B cell (primary cell): ENCODE measurements at regions not wholly inside any gene's neighbourhood (a gene's known extent, or its start where the extent isn't known, plus 50 kb on each side); places are given as distances from the start of the nearest gene placed in this dataset.
"Not testable (repeated sequence)": the region's sequence is repeated elsewhere in the genome, so short reads cannot be mapped to it uniquely, and the experiment has no call there.

Source experiments
- ATAC-seq: fragments of 200-7000 bp; cut with Tn5 transposase; one replicate; pipeline ENCODE4 v1.10.0; 2021; ENCODE audit warnings: low read depth, mild to moderate bottlenecking, moderate number of reproducible peaks, moderate library complexity
- CTCF ChIA-PET: fragments of 350-600 bp; sonication (Branson Sonifier 250); formaldehyde crosslinking; loops from one replicate; lab custom pipeline; 2021; ENCODE audit warnings: antibody characterized with exemption, inconsistent platforms; lab: Charles Lee
- POLR2A ChIA-PET: fragments of 350-600 bp; sonication (Branson Sonifier 250); formaldehyde crosslinking; loops from one replicate; lab custom pipeline; 2021; ENCODE audit warnings: antibody characterized with exemption; lab: Charles Lee
- DNase-seq: peaks from one replicate; pipeline ENCODE4 v3.0.0; 2013
- H2AFZ ChIP-seq: 2 replicates; pipeline ENCODE4 v1.6.1; 2012; ENCODE audit warnings: mild to moderate bottlenecking, low read depth, low read length; ENCODE audit not compliant: insufficient read depth, poor library complexity, severe bottlenecking
- H3K27ac ChIP-seq, 2 donors: 1 replicate in 1 of 2; 2 replicates in 1 of 2; pipeline ENCODE4 v1.5.1; 2012 to 2013; ENCODE audit warnings: low read length in 2 of 2, mild to moderate bottlenecking in 2 of 2, moderate library complexity in 1 of 2
- H3K27me3 ChIP-seq, 4 experiments: fragments of 200-600 bp in 1 of 4; sonication (generic) in 1 of 4; replicated peaks in 1 of 4; 1 replicate in 2 of 4; 2 replicates in 2 of 4; pipeline versions ENCODE4 v1.6.1 to v1.7.0; 2013 to 2016; ENCODE audit warnings: low read length in 3 of 4, mild to moderate bottlenecking in 2 of 4, mixed read lengths in 1 of 4, moderate library complexity in 1 of 4; ENCODE audit not compliant: insufficient read depth in 4 of 4, control insufficient read depth in 3 of 4; ENCODE audit errors: control extremely low read depth in 1 of 4
- H3K36me3 ChIP-seq, 2 experiments: replicated peaks in 1 of 2; 1 replicate in 1 of 2; 2 replicates in 1 of 2; pipeline versions ENCODE4 v1.6.1 to v1.7.1; 2013; ENCODE audit warnings: low read length in 1 of 2; ENCODE audit not compliant: insufficient read depth in 2 of 2, control insufficient read depth in 1 of 2; ENCODE audit errors: control extremely low read depth in 1 of 2, extremely low read depth in 1 of 2
- H3K4me1 ChIP-seq, 2 donors: fragments of 200-600 bp in 1 of 2; sonication (generic) in 1 of 2; 1 replicate in 1 of 2; 2 replicates in 1 of 2; pipeline versions ENCODE4 v1.5.1 to v1.6.1; 2013 to 2017; ENCODE audit warnings: low read length in 2 of 2; ENCODE audit not compliant: control insufficient read depth in 2 of 2, insufficient read depth in 2 of 2
- H3K4me2 ChIP-seq: replicated peaks from 2 replicates; pipeline ENCODE3; 2012; ENCODE audit warnings: mild to moderate bottlenecking, low read depth, low read length; ENCODE audit not compliant: poor library complexity, severe bottlenecking
- H3K4me3 ChIP-seq, 5 experiments: fragments of 200-600 bp in 1 of 5; sonication (generic) in 1 of 5; 1 replicate in 3 of 5; 2 replicates in 2 of 5; pipeline versions ENCODE4 v1.5.1 to v1.7.0; 2011 to 2016; ENCODE audit warnings: low read length in 4 of 5, mild to moderate bottlenecking in 4 of 5, low read depth in 2 of 5, control low read depth in 1 of 5, moderate library complexity in 1 of 5; ENCODE audit not compliant: insufficient read depth in 1 of 5; ENCODE audit errors: control extremely low read depth in 1 of 5, extremely low read depth in 1 of 5
- H3K79me2 ChIP-seq: fragments of 200-600 bp; sonication (generic); one replicate; pipeline ENCODE4 v1.6.0; 2016; ENCODE audit warnings: low read length; ENCODE audit not compliant: control insufficient read depth, insufficient read depth
- H3K9ac ChIP-seq: fragments of 200-600 bp; sonication (generic); 2 replicates; pipeline ENCODE4 v1.6.1; 2017; ENCODE audit warnings: mild to moderate bottlenecking, low read length, moderate library complexity
- H3K9me3 ChIP-seq, 3 donors: one replicate each; pipeline versions ENCODE4 v1.6.1 to v1.7.1; 2013; ENCODE audit warnings: low read length in 2 of 3; ENCODE audit not compliant: control insufficient read depth in 2 of 3, insufficient read depth in 1 of 3; ENCODE audit errors: control extremely low read depth in 1 of 3
- H4K20me1 ChIP-seq: 2 replicates; pipeline ENCODE4 v1.6.0; 2012; ENCODE audit warnings: mild to moderate bottlenecking, low read length; ENCODE audit not compliant: insufficient read depth, control insufficient read depth, poor library complexity, severe bottlenecking
- H3K27ac Mint-ChIP-seq: one replicate; pipeline ENCODE4 v1.8.0; 2021; ENCODE audit warnings: mixed read lengths
- H3K27me3 Mint-ChIP-seq: one replicate; pipeline ENCODE4 v1.8.0; 2021; ENCODE audit warnings: mixed read lengths
- H3K4me1 Mint-ChIP-seq: one replicate; pipeline ENCODE4 v1.8.0; 2021; ENCODE audit warnings: mixed read lengths
- H3K4me3 Mint-ChIP-seq: one replicate; pipeline ENCODE4 v1.8.0; 2021; ENCODE audit warnings: mixed read lengths
- H3K9me3 Mint-ChIP-seq: one replicate; pipeline ENCODE4 v1.8.0; 2022; ENCODE audit warnings: mixed read lengths; ENCODE audit not compliant: insufficient read depth
- WGBS: methylation state at CpG from one replicate; pipeline ENCODE4 v1.1.5; 2013; ENCODE audit warnings: missing lambda C conversion rate; ENCODE audit not compliant: insufficient coverage; 5-methylcytosine and 5-hydroxymethylcytosine counted together
- intact Hi-C: fragments of 100-400 bp; cut with micrococcal nuclease; formaldehyde crosslinking; loops from one replicate; pipeline ENCODE4 v1.10.0; 2022

GRCh38 chr13:52298079-52298661 is 107.8 kb downstream of the THSD1 start:
- H3K4me2 ChIP-seq, H3K27me3 ChIP-seq, H3K9ac ChIP-seq, H3K4me3 Mint-ChIP-seq, ATAC-seq, POLR2A ChIA-PET, H3K79me2 ChIP-seq, DNase-seq, H2AFZ ChIP-seq, CTCF ChIA-PET, H4K20me1 ChIP-seq, H3K9me3 Mint-ChIP-seq, H3K27ac Mint-ChIP-seq, intact Hi-C loops, H3K4me1 ChIP-seq, H3K9me3 ChIP-seq, H3K4me1 Mint-ChIP-seq, H3K36me3 ChIP-seq, H3K4me3 ChIP-seq, H3K27ac ChIP-seq, H3K27me3 Mint-ChIP-seq: not testable (repeated sequence)
- no CpG with 5 or more reads among the region's 5 CpGs for WGBS

DNA sequence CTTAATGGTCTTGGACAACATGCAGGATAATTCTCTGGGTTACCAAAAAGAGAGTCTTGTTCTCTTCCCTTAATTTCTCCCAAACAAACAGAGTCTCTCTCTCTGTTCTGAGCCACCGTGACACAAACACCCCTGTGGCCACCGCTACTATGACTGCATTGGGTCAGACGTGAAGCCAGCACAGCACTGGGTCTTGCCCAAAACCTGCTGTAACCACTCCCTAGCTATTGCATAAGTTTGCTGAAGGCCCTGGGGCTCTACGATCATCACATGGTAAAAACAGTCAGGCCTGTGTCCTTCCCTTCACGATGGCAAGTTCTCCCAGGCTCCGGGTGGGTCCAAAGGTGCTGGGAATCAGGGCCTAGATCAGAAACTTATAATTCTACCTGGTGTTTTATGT is 117.1 kb downstream of the THSD1 start:
- H3K9ac ChIP-seq, CTCF ChIA-PET, H3K27ac ChIP-seq, H3K79me2 ChIP-seq, DNase-seq, H3K27me3 ChIP-seq, H3K4me2 ChIP-seq, H3K4me3 Mint-ChIP-seq, H3K4me1 ChIP-seq, H3K9me3 Mint-ChIP-seq, H3K36me3 ChIP-seq, POLR2A ChIA-PET, H3K9me3 ChIP-seq, H3K4me1 Mint-ChIP-seq, H3K27me3 Mint-ChIP-seq, intact Hi-C loops, H2AFZ ChIP-seq, ATAC-seq, H4K20me1 ChIP-seq, H3K4me3 ChIP-seq, H3K27ac Mint-ChIP-seq: not testable (repeated sequence)
- WGBS: no CpG with 5 or more reads among the region's 6 CpGs

DNA sequence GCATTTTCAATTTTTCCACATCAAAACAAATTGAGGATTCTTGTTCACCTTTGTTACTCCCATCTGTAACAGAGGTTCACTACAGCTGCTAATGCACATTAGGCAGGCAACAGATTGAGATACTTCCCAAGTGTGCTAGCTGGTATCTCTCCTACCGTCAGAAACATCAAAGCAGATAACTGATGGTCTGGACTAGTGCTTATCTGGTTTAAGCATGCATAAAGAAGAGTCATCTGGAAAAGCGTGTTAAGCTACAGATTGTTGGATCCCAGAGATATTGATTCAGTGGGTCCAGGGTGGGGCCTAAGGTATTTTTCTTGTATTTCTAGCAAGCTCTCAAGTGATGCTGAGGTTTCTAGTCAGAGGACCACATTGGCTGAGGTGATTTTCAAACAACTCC is 122.0 kb upstream of the NEK3 start:
- H3K4me1 Mint-ChIP-seq, H3K27ac Mint-ChIP-seq, CTCF ChIA-PET, H3K4me3 Mint-ChIP-seq, intact Hi-C loops, H3K9me3 ChIP-seq, H3K36me3 ChIP-seq, POLR2A ChIA-PET, H3K9me3 Mint-ChIP-seq, H4K20me1 ChIP-seq, H3K9ac ChIP-seq, H3K27ac ChIP-seq, H2AFZ ChIP-seq, H3K27me3 Mint-ChIP-seq, H3K4me1 ChIP-seq, DNase-seq, H3K4me2 ChIP-seq, H3K79me2 ChIP-seq, ATAC-seq, H3K27me3 ChIP-seq, H3K4me3 ChIP-seq: not testable (repeated sequence)
- WGBS: 100% methylated on average over 1 of the region's 2 CpGs

- not testable (repeated sequence) for H3K27me3 Mint-ChIP-seq, H2AFZ ChIP-seq
Measured at GRCh38 chr13:52279408-52279807, 120.0 kb upstream of the NEK3 start.

More at GRCh38 chr13:52279408-52279807, 120.0 kb upstream of the NEK3 start:
- H3K4me1 Mint-ChIP-seq, CTCF ChIA-PET, H3K4me2 ChIP-seq, H3K9me3 Mint-ChIP-seq, DNase-seq, H3K4me3 Mint-ChIP-seq, H3K4me1 ChIP-seq, H3K79me2 ChIP-seq, H3K36me3 ChIP-seq, ATAC-seq, POLR2A ChIA-PET, intact Hi-C loops, H3K27ac ChIP-seq, H3K27me3 ChIP-seq, H4K20me1 ChIP-seq, H3K4me3 ChIP-seq, H3K9me3 ChIP-seq, H3K9ac ChIP-seq, H3K27ac Mint-ChIP-seq: not testable (repeated sequence)
- no CpG with 5 or more reads among the region's 1 CpG for WGBS
